HepG2 (cell line): ENCODE measurements at regions not wholly inside any gene's neighbourhood (a gene's known extent, or its start where the extent isn't known, plus 50 kb on each side); places are given as distances from the start of the nearest gene placed in this dataset.
"Not testable (repeated sequence)": the region's sequence is repeated elsewhere in the genome, so short reads cannot be mapped to it uniquely, and the experiment has no call there.

Experiments used
- ATAC-seq: fragments of 200-7000 bp; cut with Tn5 transposase; 3 replicates; pipeline ENCODE4 v1.9.1; 2020; ENCODE audit warnings: mild to moderate bottlenecking, moderate library complexity
- BruUV-seq: library from RNA; stranded (reverse); fragments of 400-500 nt; replicated peaks from 2 replicates; lab custom pipeline; 2021; lab: Mats Ljungman, UMichigan
- CTCF ChIA-PET: fragments of 300-600 bp; formaldehyde crosslinking; extraction: SDS; loops from one replicate; lab custom pipeline; 2021; ENCODE audit warnings: low total read pairs, inconsistent platforms, low intra/inter-chr PET ratio; lab: Yijun Ruan, JAX
- POLR2A ChIA-PET: fragments of 350-600 bp; sonication (Branson Sonifier 250); formaldehyde crosslinking; loops from one replicate; lab custom pipeline; 2020; ENCODE audit warnings: antibody characterized with exemption, inconsistent platforms; lab: Yijun Ruan, JAX
- DNase-seq: peaks from one replicate; pipeline ENCODE4 v3.0.0-alpha.2; 2015; ENCODE audit warnings: low spot score
- FAIRE-seq: peaks from 3 replicates; lab custom pipeline; 2011; peaks lifted over from hg19 to GRCh38; lab: Jason Lieb, UNC
- H2AFZ ChIP-seq: one replicate; pipeline ENCODE4 v1.6.1; 2011; ENCODE audit warnings: low read length, inconsistent platforms
- H3K27ac ChIP-seq: fragments of 300-600 bp; 3 replicates; pipeline ENCODE4 v1.8.0; 2011; ENCODE audit warnings: mixed run types, mild to moderate bottlenecking, mixed read lengths, low read length, inconsistent platforms; ENCODE audit not compliant: insufficient read depth; ENCODE audit errors: extremely low read length
- H3K27me3 ChIP-seq, 2 experiments: fragments of 200-600 bp in 1 of 2; 2 replicates in 1 of 2; 3 replicates in 1 of 2; pipeline versions ENCODE4 v1.6.0 to v1.8.0; 2011; ENCODE audit warnings: low read length in 2 of 2, mild to moderate bottlenecking in 2 of 2, moderate library complexity in 2 of 2, inconsistent platforms in 1 of 2; ENCODE audit not compliant: insufficient read depth in 2 of 2, control insufficient read depth in 1 of 2
- H3K36me3 ChIP-seq, 2 experiments: fragments of 200-600 bp in 1 of 2; replicated peaks in 1 of 2; 2 replicates in 1 of 2; 3 replicates in 1 of 2; pipeline versions ENCODE4 v1.5.1 to v1.8.0; 2011; ENCODE audit warnings: low read length in 2 of 2, inconsistent platforms in 1 of 2; ENCODE audit not compliant: insufficient read depth in 2 of 2, control insufficient read depth in 1 of 2
- H3K4me1 ChIP-seq: 2 replicates; pipeline ENCODE4 v1.5.1; 2012; ENCODE audit warnings: low read length, inconsistent platforms; ENCODE audit not compliant: insufficient read depth
- H3K4me2 ChIP-seq: 2 replicates; pipeline ENCODE4 v1.6.0; 2011; ENCODE audit warnings: low read depth, low read length, inconsistent platforms
- H3K4me3 ChIP-seq, 3 experiments: fragments of 200-600 bp in 1 of 3; sonication (generic), shearing (Covaris generic) in 1 of 3; replicated peaks in 1 of 3; 2 replicates each; pipeline ENCODE4 v1.5.1; 2011 to 2016; ENCODE audit warnings: low read length in 3 of 3, inconsistent platforms in 2 of 3, low read depth in 2 of 3, mild to moderate bottlenecking in 2 of 3, control low read depth in 1 of 3, mixed read lengths in 1 of 3; ENCODE audit not compliant: insufficient read depth in 1 of 3
- H3K79me2 ChIP-seq: one replicate; pipeline ENCODE4 v1.6.1; 2011; ENCODE audit warnings: low read length, inconsistent platforms; ENCODE audit not compliant: insufficient read depth
- H3K9ac ChIP-seq: 2 replicates; pipeline ENCODE4 v1.6.0; 2011; ENCODE audit warnings: mild to moderate bottlenecking, low read depth, low read length, inconsistent platforms; ENCODE audit not compliant: insufficient read depth
- H3K9me3 ChIP-seq: 2 replicates; pipeline ENCODE4 v1.5.1; 2012; ENCODE audit warnings: mild to moderate bottlenecking, low read length
- H4K20me1 ChIP-seq: 2 replicates; pipeline ENCODE4 v1.6.0; 2011; ENCODE audit warnings: inconsistent platforms, mild to moderate bottlenecking, low read length, moderate library complexity; ENCODE audit not compliant: insufficient read depth
- ELF1 ChIP-seq: sonication (generic); formaldehyde crosslinking; IDR thresholded peaks from 2 replicates; pipeline ENCODE4 v1.4.0; 2020; ENCODE audit warnings: missing genetic modification reagents
- FOXJ3 ChIP-seq: sonication (generic); formaldehyde crosslinking; IDR thresholded peaks from 2 replicates; pipeline ENCODE4 v1.4.0; 2020; ENCODE audit warnings: missing genetic modification reagents, mild to moderate bottlenecking, borderline replicate concordance
- FOXK1 ChIP-seq: sonication (generic); formaldehyde crosslinking; IDR thresholded peaks from 2 replicates; pipeline ENCODE4 v1.4.0; 2020; ENCODE audit warnings: low read depth, missing genetic modification reagents, borderline replicate concordance
- HOXD1 ChIP-seq: sonication (generic); formaldehyde crosslinking; IDR thresholded peaks from 2 replicates; pipeline ENCODE4 v1.5.0; 2020; ENCODE audit warnings: missing genetic modification reagents
- MXI1 ChIP-seq: IDR thresholded peaks from 3 replicates; pipeline ENCODE4 v1.6.1; 2012; ENCODE audit warnings: low read depth, low read length, inconsistent platforms, borderline replicate concordance
- SCMH1 ChIP-seq: sonication (generic); formaldehyde crosslinking; IDR thresholded peaks from 2 replicates; pipeline ENCODE4 v1.9.0; 2021; ENCODE audit warnings: missing genetic modification reagents, mild to moderate bottlenecking, borderline replicate concordance
- SP1 ChIP-seq, 2 experiments: fragments of 450-650 bp in 1 of 2; sonication (generic) in 1 of 2; formaldehyde crosslinking in 1 of 2; IDR thresholded peaks; 2 replicates each; pipeline versions ENCODE4 v1.4.0 to v1.6.1; 2016 to 2020; ENCODE audit warnings: missing genetic modification reagents in 1 of 2
- SP5 ChIP-seq: IDR thresholded peaks from 2 replicates; pipeline ENCODE4 v1.6.1; 2016; ENCODE audit warnings: low read depth, borderline replicate concordance
- TRIM24 ChIP-seq: sonication (generic); formaldehyde crosslinking; IDR thresholded peaks from 2 replicates; pipeline ENCODE4 v1.8.0; 2022; ENCODE audit warnings: mild to moderate bottlenecking, missing genetic modification reagents
- ZBED4 ChIP-seq: sonication (generic); formaldehyde crosslinking; IDR thresholded peaks from 2 replicates; pipeline ENCODE4 v1.4.0; 2020; ENCODE audit warnings: missing genetic modification reagents, borderline replicate concordance
- ZBTB7B ChIP-seq: sonication (generic); formaldehyde crosslinking; IDR thresholded peaks from 2 replicates; pipeline ENCODE4 v1.4.0; 2020; ENCODE audit warnings: missing genetic modification reagents
- ZFP37 ChIP-seq: sonication (generic); formaldehyde crosslinking; IDR thresholded peaks from 2 replicates; pipeline ENCODE4 v1.4.0; 2020; ENCODE audit warnings: missing genetic modification reagents, borderline replicate concordance
- ZFX ChIP-seq: sonication (generic); formaldehyde crosslinking; IDR thresholded peaks from 2 replicates; pipeline ENCODE4 v1.4.0; 2020; ENCODE audit warnings: mild to moderate bottlenecking, low read depth, missing genetic modification reagents, moderate library complexity
- ZNF549 ChIP-seq: sonication (generic); formaldehyde crosslinking; IDR thresholded peaks from 2 replicates; pipeline ENCODE4 v1.5.0; 2020; ENCODE audit warnings: missing genetic modification reagents
- ZNF558 ChIP-seq: sonication (generic); formaldehyde crosslinking; IDR thresholded peaks from 2 replicates; pipeline ENCODE4 v1.9.0; 2022; ENCODE audit warnings: mild to moderate bottlenecking, missing genetic modification reagents, borderline replicate concordance
- ZNF773 ChIP-seq: sonication (generic); formaldehyde crosslinking; IDR thresholded peaks from 2 replicates; pipeline ENCODE4 v1.4.0; 2020; ENCODE audit warnings: missing genetic modification reagents, borderline replicate concordance
- ZNF878 ChIP-seq: sonication (generic); formaldehyde crosslinking; IDR thresholded peaks from 2 replicates; pipeline ENCODE4 v1.8.1; 2023; ENCODE audit warnings: mild to moderate bottlenecking, missing genetic modification reagents, moderate library complexity
- ZSCAN22 ChIP-seq: sonication (generic); formaldehyde crosslinking; IDR thresholded peaks from 2 replicates; pipeline ENCODE4 v1.4.0; 2020; ENCODE audit warnings: mild to moderate bottlenecking, missing genetic modification reagents
- WGBS: methylation state at CpG from one replicate; pipeline ENCODE4 v1.1.6; 2017; ENCODE audit warnings: low lambda C conversion rate; 5-methylcytosine and 5-hydroxymethylcytosine counted together
- in situ Hi-C: cut with HindIII; loops from 2 replicates; pipeline ENCODE4 v1.10.0; 2017; ENCODE audit warnings: low pct_unique_long_range_greater_than_20kb; ENCODE audit not compliant: extremely low pct_ligation_motif_present
- intact Hi-C: fragments of 100-400 bp; cut with micrococcal nuclease; formaldehyde crosslinking; loops from one replicate; pipeline ENCODE4 v1.10.0; 2022; ENCODE audit not compliant: unreplicated experiment
- TF ChIP-seq, protein P1 (sequence below): sonication (generic); formaldehyde crosslinking; IDR thresholded peaks from 2 replicates; pipeline ENCODE4 v1.8.0; 2022; ENCODE audit warnings: missing genetic modification reagents, low read depth, mild to moderate bottlenecking, borderline replicate concordance

GRCh38 chr7:84921154-84921553 lies 265.7 kb downstream of the SEMA3D start:
- no peak for FAIRE-seq
- Histone ChIP-seq H3K4me3 (no peak overlapping the region), H3K36me3 (no peaks in the 10 kb centered on the region), H3K9me3 (peaks cover 18% of the 10 kb centered on the region; the same call in 1 of the 2 replicates), H4K20me1 (no peaks in the 10 kb centered on the region), H3K9ac (no peak overlapping the region), H3K4me1 (peaks cover 10% of the 10 kb centered on the region), H3K27ac (no peak overlapping the region), H3K4me2 (no peak overlapping the region), H2AFZ (no peak overlapping the region), H3K79me2 (no peaks in the 10 kb centered on the region), H3K27me3 (no peaks in the 10 kb centered on the region)
- no peak for DNase-seq
- intact Hi-C loops (no loop called here), in situ Hi-C loops (no loop called here)
- ATAC-seq = no peak
- no peak for TF ChIP-seq SCMH1
- TF ChIP-seq ZFX = no peak
- no peak for TF ChIP-seq ZNF773 (CRISPR knock-in tag)
- TF ChIP-seq ZBTB7B (CRISPR knock-in tag) = no peak
- no peak for TF ChIP-seq ZNF878 (CRISPR knock-in tag)
- TF ChIP-seq, protein P1, sequence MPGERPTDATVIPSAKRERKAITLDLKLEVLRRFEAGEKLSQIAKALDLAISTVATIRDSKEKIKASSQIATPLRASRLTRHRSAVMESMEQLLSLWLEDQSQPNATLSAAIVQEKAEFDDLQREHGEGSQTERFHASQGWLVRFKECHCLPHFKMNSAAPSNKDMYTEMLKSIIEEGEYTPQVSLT (CRISPR knock-in tag) = no peak
- no peak for TF ChIP-seq HOXD1 (CRISPR knock-in tag)
- TF ChIP-seq ZFP37 (CRISPR knock-in tag) = no peak
- TF ChIP-seq SP5 (CRISPR knock-in tag) = no peak
- no peak for TF ChIP-seq ZBED4
- no peak for TF ChIP-seq ZSCAN22 (CRISPR knock-in tag)
- TF ChIP-seq MXI1 = no peak
- TF ChIP-seq ELF1 (CRISPR knock-in tag) = no peak
- no peak for TF ChIP-seq ZNF549 (CRISPR knock-in tag)
- TF ChIP-seq TRIM24 = no peak
- TF ChIP-seq FOXK1 (CRISPR knock-in tag) = no peak
- no peak for TF ChIP-seq SP1 (IDR thresholded peaks at IDR 0.05)
- TF ChIP-seq SP1 (CRISPR knock-in tag; IDR thresholded peaks at IDR 0.05) = no peak
- no peak for TF ChIP-seq FOXJ3 (CRISPR knock-in tag)
- no peak for TF ChIP-seq ZNF558 (CRISPR knock-in tag)
- ChIA-PET POLR2A (no interaction called here), CTCF (no interaction called here)
- 1% methylated on average over 2 of the region's 2 CpGs for WGBS
- BruUV-seq = no TSS peak

GRCh38 chr7:84916973-84917372 lies 269.9 kb downstream of the SEMA3D start:
- ATAC-seq, BruUV-seq, H2AFZ ChIP-seq, H4K20me1 ChIP-seq, H3K27me3 ChIP-seq, CTCF ChIA-PET, H3K27ac ChIP-seq, H3K9ac ChIP-seq, H3K4me3 ChIP-seq, H3K4me2 ChIP-seq, H3K79me2 ChIP-seq, intact Hi-C loops, FAIRE-seq, POLR2A ChIA-PET, DNase-seq, H3K36me3 ChIP-seq: not testable (repeated sequence)
- H3K9me3 ChIP-seq = peaks cover 18% of the 10 kb centered on the region; the same call in 1 of the 2 replicates
- peaks cover 17% of the 10 kb centered on the region for H3K4me1 ChIP-seq
- in situ Hi-C loops = loop anchor here (5.0 kb wide), 1 partner anchor 105 kb away; no protein-coding TSS in a partner anchor
- 81% methylated on average over 7 of the region's 8 CpGs for WGBS
